Lower lobe of right lung (tissue), 2 donors: ENCODE measurements at regions not wholly inside any gene's neighbourhood (a gene's known extent, or its start where the extent isn't known, plus 50 kb on each side); places are given as distances from the start of the nearest gene placed in this dataset.

Source experiments
- ATAC-seq, 2 donors: fragments of 200-7000 bp; cut with Tn5 transposase; one replicate each; pipeline ENCODE4 v1.9.1; 2020 to 2022; ENCODE audit warnings: mild to moderate bottlenecking in 2 of 2, moderate library complexity in 2 of 2
- DNase-seq: peaks from one replicate; pipeline ENCODE4 v3.0.0-alpha.2; 2020
- H3K27ac ChIP-seq: fragments of 200-600 bp; one replicate; pipeline ENCODE4 v1.8.0; 2022
- H3K27me3 ChIP-seq: fragments of 200-600 bp; one replicate; pipeline ENCODE4 v1.8.0; 2022; ENCODE audit warnings: low read depth
- H3K36me3 ChIP-seq: fragments of 200-600 bp; one replicate; pipeline ENCODE4 v1.8.0; 2022; ENCODE audit warnings: mild to moderate bottlenecking
- H3K4me1 ChIP-seq: fragments of 200-600 bp; one replicate; pipeline ENCODE4 v1.8.0; 2022
- H3K4me3 ChIP-seq: fragments of 200-600 bp; one replicate; pipeline ENCODE4 v1.8.0; 2022; ENCODE audit warnings: mild to moderate bottlenecking
- H3K9me3 ChIP-seq: fragments of 200-600 bp; one replicate; pipeline ENCODE4 v1.8.0; 2022
- intact Hi-C: fragments of 100-400 bp; cut with DNase I; formaldehyde crosslinking; loops from one replicate; pipeline ENCODE4 v1.11.0; 2022
- TF ChIP-seq, protein P1 (sequence below): fragments of 200-600 bp; IDR thresholded peaks from one replicate; pipeline ENCODE4 v1.8.0; 2022; ENCODE audit warnings: antibody characterized with exemption, mild to moderate bottlenecking
- donor health status: DM: no; HTN: yes; CAD: no; lungs with severe emphysema.

- Histone ChIP-seq H3K9me3 (no peaks in the 10 kb centered on the region), H3K27me3 (no peaks in the 10 kb centered on the region), H3K36me3 (no peaks in the 10 kb centered on the region), H3K4me1 (peaks cover 14% of the 10 kb centered on the region), H3K4me3 (no peak overlapping the region), H3K27ac (no peak overlapping the region)
- ATAC-seq (no peak), DNase-seq (no peak)
- TF ChIP-seq, protein P1, sequence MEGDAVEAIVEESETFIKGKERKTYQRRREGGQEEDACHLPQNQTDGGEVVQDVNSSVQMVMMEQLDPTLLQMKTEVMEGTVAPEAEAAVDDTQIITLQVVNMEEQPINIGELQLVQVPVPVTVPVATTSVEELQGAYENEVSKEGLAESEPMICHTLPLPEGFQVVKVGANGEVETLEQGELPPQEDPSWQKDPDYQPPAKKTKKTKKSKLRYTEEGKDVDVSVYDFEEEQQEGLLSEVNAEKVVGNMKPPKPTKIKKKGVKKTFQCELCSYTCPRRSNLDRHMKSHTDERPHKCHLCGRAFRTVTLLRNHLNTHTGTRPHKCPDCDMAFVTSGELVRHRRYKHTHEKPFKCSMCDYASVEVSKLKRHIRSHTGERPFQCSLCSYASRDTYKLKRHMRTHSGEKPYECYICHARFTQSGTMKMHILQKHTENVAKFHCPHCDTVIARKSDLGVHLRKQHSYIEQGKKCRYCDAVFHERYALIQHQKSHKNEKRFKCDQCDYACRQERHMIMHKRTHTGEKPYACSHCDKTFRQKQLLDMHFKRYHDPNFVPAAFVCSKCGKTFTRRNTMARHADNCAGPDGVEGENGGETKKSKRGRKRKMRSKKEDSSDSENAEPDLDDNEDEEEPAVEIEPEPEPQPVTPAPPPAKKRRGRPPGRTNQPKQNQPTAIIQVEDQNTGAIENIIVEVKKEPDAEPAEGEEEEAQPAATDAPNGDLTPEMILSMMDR, result no peak
- intact Hi-C loops, result no loop called here
Measured at GRCh38 chr6:158256746-158257424, 55.4 kb upstream of the TULP4 start.

- Histone ChIP-seq H3K27me3 (no peaks in the 10 kb centered on the region), H3K27ac (no peak overlapping the region), H3K4me1 (peaks cover 14% of the 10 kb centered on the region), H3K4me3 (no peak overlapping the region), H3K9me3 (no peaks in the 10 kb centered on the region), H3K36me3 (no peaks in the 10 kb centered on the region)
- intact Hi-C loops, result no loop called here
- no peak for DNase-seq
- ATAC-seq, result no peak
- TF ChIP-seq, protein P1, result no peak
Measured at GRCh38 chr6:158257425-158257759, 54.9 kb upstream of the TULP4 start.

GRCh38 chr6:158257781-158258180 is 54.5 kb upstream of the TULP4 start:
- ATAC-seq (no peak), DNase-seq (no peak)
- intact Hi-C loops, result no loop called here
- Histone ChIP-seq H3K9me3 (no peaks in the 10 kb centered on the region), H3K27me3 (no peaks in the 10 kb centered on the region), H3K36me3 (no peaks in the 10 kb centered on the region), H3K4me1 (peaks cover 14% of the 10 kb centered on the region), H3K27ac (no peak overlapping the region), H3K4me3 (no peak overlapping the region)
- TF ChIP-seq, protein P1, result no peak

GRCh38 chr6:158259136-158259535 is 53.1 kb upstream of the TULP4 start:
- no peaks in the 10 kb centered on the region for H3K9me3 ChIP-seq
- ATAC-seq (no peak), DNase-seq (no peak)
- no peaks in the 10 kb centered on the region for H3K27me3 ChIP-seq
- H3K4me1 ChIP-seq, result peaks cover 14% of the 10 kb centered on the region
- H3K4me3 ChIP-seq, result no peak overlapping the region
- TF ChIP-seq, protein P1, result no peak
- no peaks in the 10 kb centered on the region for H3K36me3 ChIP-seq
- intact Hi-C loops, result no loop called here
- H3K27ac ChIP-seq, result no peak overlapping the region

- no peaks in the 10 kb centered on the region for H3K27me3 ChIP-seq
- no peak for ATAC-seq
Measured at GRCh38 chr6:158259845-158260244, 52.4 kb upstream of the TULP4 start.

More at GRCh38 chr6:158259845-158260244, 52.4 kb upstream of the TULP4 start:
- intact Hi-C loops, result no loop called here
- no peaks in the 10 kb centered on the region for H3K36me3 ChIP-seq
- peaks cover 14% of the 10 kb centered on the region for H3K4me1 ChIP-seq
- H3K27ac ChIP-seq, result no peak overlapping the region
- no peaks in the 10 kb centered on the region for H3K9me3 ChIP-seq
- TF ChIP-seq, protein P1, result no peak
- DNase-seq, result no peak
- H3K4me3 ChIP-seq, result no peak overlapping the region
